Astrocyte (in vitro differentiated cells and primary cell): ENCODE measurements at regions not wholly inside any gene's neighbourhood (a gene's known extent, or its start where the extent isn't known, plus 50 kb on each side); places are given as distances from the start of the nearest gene placed in this dataset.

Source experiments
- DNase-seq: peaks from one replicate; pipeline ENCODE4 v3.0.0-alpha.2; 2010; ENCODE audit warnings: low read depth
- FAIRE-seq: peaks from 2 replicates; lab custom pipeline; 2011; peaks lifted over from hg19 to GRCh38; lab: Jason Lieb, UNC
- H2AFZ ChIP-seq: 2 replicates; pipeline ENCODE4 v1.6.0; 2012; ENCODE audit warnings: low read depth, low read length, inconsistent platforms
- H3K27ac ChIP-seq: 2 replicates; pipeline ENCODE4 v1.5.1; 2011; ENCODE audit warnings: low read depth, low read length, inconsistent platforms
- H3K27me3 ChIP-seq: 2 replicates; pipeline ENCODE4 v1.6.0; 2011; ENCODE audit warnings: low read length, inconsistent platforms; ENCODE audit not compliant: insufficient read depth
- H3K36me3 ChIP-seq: 2 replicates; pipeline ENCODE4 v1.5.1; 2011; ENCODE audit warnings: low read length, inconsistent platforms; ENCODE audit not compliant: insufficient read depth
- H3K4me1 ChIP-seq: 2 replicates; pipeline ENCODE4 v1.5.1; 2011; ENCODE audit warnings: low read length, inconsistent platforms; ENCODE audit not compliant: insufficient read depth
- H3K4me2 ChIP-seq: 2 replicates; pipeline ENCODE4 v1.6.0; 2012; ENCODE audit warnings: low read length, inconsistent platforms
- H3K4me3 ChIP-seq: 2 replicates; pipeline ENCODE4 v1.5.1; 2011; ENCODE audit warnings: low read depth, mild to moderate bottlenecking, low read length, inconsistent platforms; ENCODE audit not compliant: insufficient read depth
- H3K79me2 ChIP-seq: 2 replicates; pipeline ENCODE4 v1.6.0; 2012; ENCODE audit warnings: mild to moderate bottlenecking, low read length, inconsistent platforms; ENCODE audit not compliant: insufficient read depth
- H3K9ac ChIP-seq: 2 replicates; pipeline ENCODE4 v1.6.0; 2012; ENCODE audit warnings: mild to moderate bottlenecking, low read length, inconsistent platforms
- H3K9me3 ChIP-seq: 2 replicates; pipeline ENCODE4 v1.5.1; 2012; ENCODE audit warnings: low read depth, mild to moderate bottlenecking, low read length, inconsistent platforms; ENCODE audit not compliant: insufficient read depth
- H4K20me1 ChIP-seq: 2 replicates; pipeline ENCODE4 v1.6.0; 2012; ENCODE audit warnings: low read length, inconsistent platforms; ENCODE audit not compliant: insufficient read depth
- H3K27ac Mint-ChIP-seq: one replicate; pipeline ENCODE4 v1.8.0; 2021; ENCODE audit warnings: mild to moderate bottlenecking, mixed read lengths; ENCODE audit not compliant: unreplicated experiment
- H3K27me3 Mint-ChIP-seq: one replicate; pipeline ENCODE4 v1.8.0; 2021; ENCODE audit warnings: low read depth, mixed read lengths; ENCODE audit not compliant: unreplicated experiment
- H3K36me3 Mint-ChIP-seq: one replicate; pipeline ENCODE4 v1.8.0; 2021; ENCODE audit warnings: low read depth, mixed read lengths; ENCODE audit not compliant: unreplicated experiment
- H3K4me1 Mint-ChIP-seq: one replicate; pipeline ENCODE4 v1.8.0; 2021; ENCODE audit warnings: low read depth, mixed read lengths; ENCODE audit not compliant: unreplicated experiment
- H3K4me3 Mint-ChIP-seq: one replicate; pipeline ENCODE4 v1.8.0; 2021; ENCODE audit warnings: mild to moderate bottlenecking, moderate library complexity, mixed read lengths; ENCODE audit not compliant: unreplicated experiment
- H3K9me3 Mint-ChIP-seq: one replicate; pipeline ENCODE4 v1.8.0; 2021; ENCODE audit warnings: mild to moderate bottlenecking, mixed read lengths; ENCODE audit not compliant: unreplicated experiment
- CTCF ChIP-seq: IDR thresholded peaks from 2 replicates; pipeline ENCODE4 v1.5.1; 2011; ENCODE audit warnings: low read depth, mild to moderate bottlenecking, inconsistent platforms, low read length, moderate library complexity; ENCODE audit not compliant: insufficient read depth
- EZH2 ChIP-seq: IDR thresholded peaks from 2 replicates; pipeline ENCODE4 v1.6.1; 2012; ENCODE audit warnings: mild to moderate bottlenecking, low read length, inconsistent platforms; ENCODE audit not compliant: insufficient read depth

- Histone ChIP-seq H4K20me1 (no peaks in the 10 kb centered on the region), H3K9ac (no peak overlapping the region), H3K27me3 (no peaks in the 10 kb centered on the region), H2AFZ (no peak overlapping the region), H3K27ac (no peak overlapping the region), H3K79me2 (no peaks in the 10 kb centered on the region), H3K4me3 (no peak overlapping the region), H3K4me2 (no peak overlapping the region), H3K36me3 (no peaks in the 10 kb centered on the region), H3K4me1 (no peaks in the 10 kb centered on the region), H3K9me3 (no peaks in the 10 kb centered on the region)
- H3K36me3 Mint-ChIP-seq, result no peaks in the 10 kb centered on the region
- no peak overlapping the region for H3K27ac Mint-ChIP-seq
- FAIRE-seq (no peak), DNase-seq (no peak)
- H3K4me1 Mint-ChIP-seq, result no peaks in the 10 kb centered on the region
- peaks cover 2% of the 10 kb centered on the region for H3K9me3 Mint-ChIP-seq
- no peak overlapping the region for H3K4me3 Mint-ChIP-seq
- peaks cover 12% of the 10 kb centered on the region for H3K27me3 Mint-ChIP-seq
- TF ChIP-seq EZH2, result no peak
These were observed 172.5 kb upstream of the PZP start for GRCh38 chr12:9380650-9381049.

GRCh38 chr12:9379023-9379742, 171.0 kb upstream of the PZP start:
- no peaks in the 10 kb centered on the region for H3K4me1 ChIP-seq
- TF ChIP-seq EZH2 (no peak), CTCF (no peak)
- no peak overlapping the region for H2AFZ ChIP-seq
- no peaks in the 10 kb centered on the region for H4K20me1 ChIP-seq
- Mint-ChIP-seq H3K4me1 (no peaks in the 10 kb centered on the region), H3K9me3 (peaks cover 2% of the 10 kb centered on the region), H3K27me3 (peaks cover 12% of the 10 kb centered on the region), H3K27ac (no peak overlapping the region), H3K36me3 (no peaks in the 10 kb centered on the region), H3K4me3 (no peak overlapping the region)
- H3K4me2 ChIP-seq, result no peak overlapping the region
- H3K36me3 ChIP-seq, result no peaks in the 10 kb centered on the region
- no peak overlapping the region for H3K9ac ChIP-seq
- no peaks in the 10 kb centered on the region for H3K79me2 ChIP-seq
- no peaks in the 10 kb centered on the region for H3K9me3 ChIP-seq
- H3K27ac ChIP-seq, result no peak overlapping the region
- FAIRE-seq, result no peak
- DNase-seq, result no peak
- H3K27me3 ChIP-seq, result no peaks in the 10 kb centered on the region
- H3K4me3 ChIP-seq, result no peak overlapping the region

- Histone ChIP-seq H3K4me3 (no peak overlapping the region), H2AFZ (no peak overlapping the region), H4K20me1 (no peaks in the 10 kb centered on the region), H3K9ac (no peak overlapping the region), H3K4me2 (no peak overlapping the region), H3K4me1 (no peaks in the 10 kb centered on the region), H3K36me3 (no peaks in the 10 kb centered on the region), H3K27me3 (no peaks in the 10 kb centered on the region), H3K27ac (no peak overlapping the region), H3K79me2 (no peaks in the 10 kb centered on the region), H3K9me3 (no peaks in the 10 kb centered on the region)
- Mint-ChIP-seq H3K27ac (no peak overlapping the region), H3K36me3 (no peaks in the 10 kb centered on the region), H3K27me3 (peaks cover 12% of the 10 kb centered on the region), H3K9me3 (peaks cover 2% of the 10 kb centered on the region), H3K4me3 (no peak overlapping the region), H3K4me1 (no peaks in the 10 kb centered on the region)
- FAIRE-seq, result no peak
- DNase-seq, result no peak
- no peak for TF ChIP-seq CTCF
- no peak for TF ChIP-seq EZH2
These were observed 170.2 kb upstream of the PZP start for GRCh38 chr12:9378430-9378835.
